ENCODE measurements at regions not wholly inside any gene's neighbourhood (a gene's known extent, or its start where the extent isn't known, plus 50 kb on each side); places are given as distances from the start of the nearest gene placed in this dataset.

GRCh38 chr7:51517187-51517586 lies 200.6 kb upstream of the COBL start:
- DNase-seq: no peak
- H3K27ac Mint-ChIP-seq (ENCODE audit: unreplicated experiment): no peak overlapping the region
- no peaks in the 10 kb centered on the region for H3K9me3 Mint-ChIP-seq (ENCODE audit: low read depth, unreplicated experiment)
- H3K36me3 Mint-ChIP-seq (ENCODE audit: insufficient read depth, unreplicated experiment): no peaks in the 10 kb centered on the region
- TF ChIP-seq CTCF (IDR thresholded peaks at IDR 0.05; ENCODE audit: unreplicated experiment): no peak
- peaks cover 7% of the 10 kb centered on the region for H3K4me1 Mint-ChIP-seq (ENCODE audit: low read depth, unreplicated experiment)
- CTCF ChIA-PET: no interaction called here
- no TSS peak for BruUV-seq (replicated peaks)
- H3K4me3 Mint-ChIP-seq (ENCODE audit: low read depth, unreplicated experiment): no peak overlapping the region
- intact Hi-C loops (cut with micrococcal nuclease; ENCODE audit: unreplicated experiment): no loop called here
- no peaks in the 10 kb centered on the region for H3K27me3 Mint-ChIP-seq (ENCODE audit: unreplicated experiment)

- CTCF ChIA-PET: interaction anchor here (1.0 kb wide), 1 partner anchor 92 kb away, joined by 3 read pairs; no protein-coding TSS in a partner anchor
- intact Hi-C loops (cut with micrococcal nuclease; ENCODE audit: unreplicated experiment): loop anchor here (5.0 kb wide), 1 partner anchor 91 kb away; no protein-coding TSS in a partner anchor
- H3K9me3 Mint-ChIP-seq (ENCODE audit: low read depth, unreplicated experiment): peaks cover 5% of the 10 kb centered on the region
These were observed 185.0 kb upstream of the COBL start for GRCh38 chr7:51501620-51502019.

GRCh38 chr7:51482976-51483375 lies 166.4 kb upstream of the COBL start:
- Mint-ChIP-seq H3K4me1 (ENCODE audit: low read depth, unreplicated experiment) (no peaks in the 10 kb centered on the region), H3K36me3 (ENCODE audit: insufficient read depth, unreplicated experiment) (no peaks in the 10 kb centered on the region), H3K27me3 (ENCODE audit: unreplicated experiment) (peaks cover 9% of the 10 kb centered on the region), H3K4me3 (ENCODE audit: low read depth, unreplicated experiment) (no peak overlapping the region), H3K9me3 (ENCODE audit: low read depth, unreplicated experiment) (no peaks in the 10 kb centered on the region), H3K27ac (ENCODE audit: unreplicated experiment) (no peak overlapping the region)
- TF ChIP-seq CTCF (IDR thresholded peaks at IDR 0.05; ENCODE audit: unreplicated experiment): no peak
- intact Hi-C loops (cut with micrococcal nuclease; ENCODE audit: unreplicated experiment): loop anchor here (5.0 kb wide), 1 partner anchor 164 kb away; no protein-coding TSS in a partner anchor
- no TSS peak for BruUV-seq (replicated peaks)
- DNase-seq: no peak
- CTCF ChIA-PET: no interaction called here

More at GRCh38 chr7:51501620-51502019, 185.0 kb upstream of the COBL start:
- Mint-ChIP-seq H3K27me3 (ENCODE audit: unreplicated experiment) (no peaks in the 10 kb centered on the region), H3K4me1 (ENCODE audit: low read depth, unreplicated experiment) (peaks cover 49% of the 10 kb centered on the region), H3K27ac (ENCODE audit: unreplicated experiment) (peak overlapping the region; percentile 51), H3K36me3 (ENCODE audit: insufficient read depth, unreplicated experiment) (no peaks in the 10 kb centered on the region), H3K4me3 (ENCODE audit: low read depth, unreplicated experiment) (peak overlapping the region; percentile 14)
- TF ChIP-seq CTCF (IDR thresholded peaks at IDR 0.05; ENCODE audit: unreplicated experiment): no peak
- no peak for DNase-seq
- BruUV-seq (replicated peaks): no TSS peak

GRCh38 chr7:51481421-51481820 lies 164.8 kb upstream of the COBL start:
- Mint-ChIP-seq H3K36me3 (ENCODE audit: insufficient read depth, unreplicated experiment) (no peaks in the 10 kb centered on the region), H3K4me1 (ENCODE audit: low read depth, unreplicated experiment) (no peaks in the 10 kb centered on the region), H3K27ac (ENCODE audit: unreplicated experiment) (no peak overlapping the region), H3K9me3 (ENCODE audit: low read depth, unreplicated experiment) (no peaks in the 10 kb centered on the region), H3K4me3 (ENCODE audit: low read depth, unreplicated experiment) (no peak overlapping the region), H3K27me3 (ENCODE audit: unreplicated experiment) (no peaks in the 10 kb centered on the region)
- CTCF ChIA-PET: no interaction called here
- no TSS peak for BruUV-seq (replicated peaks)
- intact Hi-C loops (cut with micrococcal nuclease; ENCODE audit: unreplicated experiment): loop anchor here (5.0 kb wide), 1 partner anchor 166 kb away; no protein-coding TSS in a partner anchor
- TF ChIP-seq CTCF (IDR thresholded peaks at IDR 0.05; ENCODE audit: unreplicated experiment): no peak
- peak; percentile 36 for DNase-seq

Measured in Calu3 (cell line).